Thyroid gland (tissue), 4 donors: ENCODE measurements at regions not wholly inside any gene's neighbourhood (a gene's known extent, or its start where the extent isn't known, plus 50 kb on each side); places are given as distances from the start of the nearest gene placed in this dataset.
A peak's percentile ranks its signal among the peaks of the same experiment; 100 is the strongest.

ENCODE experiments used
- DNase-seq, 2 donors: peaks; one replicate each; pipeline ENCODE4 v3.0.0-alpha.2; 2019
- H3K27ac ChIP-seq, 3 donors: fragments of 200-600 bp; sonication (generic); 1 replicate in 2 of 3; 2 replicates in 1 of 3; pipeline ENCODE4 v1.5.1; 2016 to 2019; ENCODE audit warnings: mild to moderate bottlenecking in 1 of 3, moderate library complexity in 1 of 3
- H3K27me3 ChIP-seq: fragments of 200-600 bp; sonication (generic); one replicate; pipeline ENCODE4 v1.5.1; 2019
- H3K36me3 ChIP-seq, 2 donors: fragments of 200-600 bp; sonication (generic); one replicate each; pipeline ENCODE4 v1.5.1; 2016 to 2019
- H3K4me1 ChIP-seq, 2 donors: fragments of 200-600 bp; sonication (generic); one replicate each; pipeline ENCODE4 v1.5.1; 2017 to 2019
- H3K4me3 ChIP-seq, 3 donors: fragments of 200-600 bp; sonication (generic); replicated peaks in 1 of 3; 1 replicate in 2 of 3; 2 replicates in 1 of 3; pipeline ENCODE4 v1.5.1; 2016; ENCODE audit warnings: mild to moderate bottlenecking in 1 of 3
- H3K9me3 ChIP-seq: fragments of 200-600 bp; sonication (generic); one replicate; pipeline ENCODE4 v1.5.1; 2017
- POLR2A ChIP-seq, 2 donors: fragments of 450-650 bp; IDR thresholded peaks; one replicate each; pipeline ENCODE4 v1.6.1; 2017; ENCODE audit warnings: antibody characterized with exemption in 2 of 2, mild to moderate bottlenecking in 2 of 2, moderate library complexity in 1 of 2
- WGBS, 2 donors: methylation state at CpG; one replicate each; pipeline ENCODE4 v1.1.5; 2017; 5-methylcytosine and 5-hydroxymethylcytosine counted together
- intact Hi-C: fragments of 100-400 bp; cut with DNase I; formaldehyde crosslinking; loops from one replicate; pipeline ENCODE4 v1.15.1; 2023
- TF ChIP-seq, protein P1 (sequence below), 6 experiments: fragments of 200-600 bp in 3 of 6; fragments of 450-650 bp in 3 of 6; sonication (generic) in 3 of 6; IDR thresholded peaks; one replicate each; pipeline ENCODE4 v1.5.1; 2016 to 2019; ENCODE audit warnings: antibody characterized with exemption in 6 of 6, mild to moderate bottlenecking in 2 of 6, inconsistent platforms in 1 of 6, moderate library complexity in 1 of 6

- Histone ChIP-seq H3K36me3 (no peaks in the 10 kb centered on the region), H3K4me3 (no peak overlapping the region), H3K4me1 (no peaks in the 10 kb centered on the region), H3K27ac (no peak overlapping the region), H3K9me3 (no peaks in the 10 kb centered on the region), H3K27me3 (no peaks in the 10 kb centered on the region)
- TF ChIP-seq POLR2A (IDR thresholded peaks at IDR 0.05) = no peak
- TF ChIP-seq, protein P1, sequence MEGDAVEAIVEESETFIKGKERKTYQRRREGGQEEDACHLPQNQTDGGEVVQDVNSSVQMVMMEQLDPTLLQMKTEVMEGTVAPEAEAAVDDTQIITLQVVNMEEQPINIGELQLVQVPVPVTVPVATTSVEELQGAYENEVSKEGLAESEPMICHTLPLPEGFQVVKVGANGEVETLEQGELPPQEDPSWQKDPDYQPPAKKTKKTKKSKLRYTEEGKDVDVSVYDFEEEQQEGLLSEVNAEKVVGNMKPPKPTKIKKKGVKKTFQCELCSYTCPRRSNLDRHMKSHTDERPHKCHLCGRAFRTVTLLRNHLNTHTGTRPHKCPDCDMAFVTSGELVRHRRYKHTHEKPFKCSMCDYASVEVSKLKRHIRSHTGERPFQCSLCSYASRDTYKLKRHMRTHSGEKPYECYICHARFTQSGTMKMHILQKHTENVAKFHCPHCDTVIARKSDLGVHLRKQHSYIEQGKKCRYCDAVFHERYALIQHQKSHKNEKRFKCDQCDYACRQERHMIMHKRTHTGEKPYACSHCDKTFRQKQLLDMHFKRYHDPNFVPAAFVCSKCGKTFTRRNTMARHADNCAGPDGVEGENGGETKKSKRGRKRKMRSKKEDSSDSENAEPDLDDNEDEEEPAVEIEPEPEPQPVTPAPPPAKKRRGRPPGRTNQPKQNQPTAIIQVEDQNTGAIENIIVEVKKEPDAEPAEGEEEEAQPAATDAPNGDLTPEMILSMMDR (IDR thresholded peaks at IDR 0.05) = no peak
- no peak for DNase-seq
- intact Hi-C loops = no loop called here
Measured at GRCh38 chr2:173802518-173802917, 162.7 kb downstream of the SP3 start.

DNA sequence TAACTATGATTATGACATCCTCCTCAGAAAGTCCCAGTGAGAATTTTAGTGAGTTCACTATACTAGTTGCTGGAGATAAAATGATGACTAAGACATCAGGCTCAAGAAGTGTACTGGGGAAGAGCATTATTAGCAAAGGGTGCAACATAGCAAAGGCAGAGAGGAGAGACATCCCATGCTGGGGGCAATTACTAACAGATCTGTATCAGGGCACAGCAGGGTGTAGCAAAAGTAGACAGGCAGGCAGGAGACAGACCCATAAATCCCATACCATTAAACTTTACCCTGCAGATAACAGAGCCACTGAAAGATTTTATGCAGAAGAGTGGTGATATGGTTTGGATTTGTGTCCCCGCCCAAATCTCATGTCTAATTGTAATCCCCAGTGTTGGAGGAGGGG, 161.7 kb downstream of the SP3 start:
- no peak for DNase-seq
- no peak overlapping the region for H3K4me3 ChIP-seq
- intact Hi-C loops = no loop called here
- 100% methylated on average over 1 of the region's 1 CpG for WGBS, 2 donors
- H3K27ac ChIP-seq = no peak overlapping the region
- no peaks in the 10 kb centered on the region for H3K9me3 ChIP-seq
- no peaks in the 10 kb centered on the region for H3K4me1 ChIP-seq
- no peaks in the 10 kb centered on the region for H3K36me3 ChIP-seq
- TF ChIP-seq POLR2A (IDR thresholded peaks at IDR 0.05) = no peak
- TF ChIP-seq, protein P1 (IDR thresholded peaks at IDR 0.05) = no peak
- no peaks in the 10 kb centered on the region for H3K27me3 ChIP-seq

DNA sequence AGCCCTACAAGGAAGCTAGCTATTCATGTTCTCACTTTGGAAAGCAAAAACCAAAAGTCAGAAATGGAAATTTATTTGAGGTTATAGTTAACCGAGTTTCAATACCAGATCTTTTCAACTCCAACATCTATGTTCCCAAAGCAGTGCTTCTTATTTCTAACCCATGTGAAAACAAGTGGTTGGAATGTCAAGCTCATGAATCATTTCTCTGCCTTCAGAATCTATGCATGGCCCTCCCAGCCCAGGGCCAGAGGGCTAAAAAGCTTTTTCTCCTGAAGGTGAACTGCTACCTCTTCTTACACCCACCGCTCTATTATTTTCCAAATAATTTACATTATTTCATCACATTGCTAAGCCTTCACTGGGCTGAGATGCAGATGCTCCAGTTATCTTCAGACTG, 158.4 kb downstream of the SP3 start:
- Histone ChIP-seq H3K27ac (no peak overlapping the region), H3K27me3 (no peaks in the 10 kb centered on the region), H3K4me3 (no peak overlapping the region), H3K4me1 (no peaks in the 10 kb centered on the region), H3K36me3 (no peaks in the 10 kb centered on the region), H3K9me3 (no peaks in the 10 kb centered on the region)
- TF ChIP-seq, protein P1 (IDR thresholded peaks at IDR 0.05) = no peak
- TF ChIP-seq POLR2A (IDR thresholded peaks at IDR 0.05) = no peak
- intact Hi-C loops = no loop called here
- 87 to 92% methylated on average over 2 of the region's 2 CpGs for WGBS, 2 donors
- no peak for DNase-seq

GRCh38 chr2:173808718-173809117, 156.5 kb downstream of the SP3 start:
- WGBS, 2 donors = 30 to 38% methylated on average over 2 of the region's 2 CpGs
- TF ChIP-seq, protein P1 (IDR thresholded peaks at IDR 0.05) = no peak
- TF ChIP-seq POLR2A (IDR thresholded peaks at IDR 0.05) = no peak
- DNase-seq = peak; percentile 8 to 36
- Histone ChIP-seq H3K27ac (no peak overlapping the region), H3K27me3 (no peaks in the 10 kb centered on the region), H3K36me3 (no peaks in the 10 kb centered on the region), H3K9me3 (no peaks in the 10 kb centered on the region), H3K4me1 (no peaks in the 10 kb centered on the region), H3K4me3 (no peak overlapping the region)
- intact Hi-C loops = no loop called here

- WGBS, 2 donors = 93 to 100% methylated on average over 1 of the region's 1 CpG
- no peaks in the 10 kb centered on the region for H3K27me3 ChIP-seq
Measured at GRCh38 chr2:173812321-173812720, 152.9 kb downstream of the SP3 start.

More at GRCh38 chr2:173812321-173812720, 152.9 kb downstream of the SP3 start:
- no peaks in the 10 kb centered on the region for H3K36me3 ChIP-seq
- no peaks in the 10 kb centered on the region for H3K4me1 ChIP-seq
- TF ChIP-seq, protein P1 (IDR thresholded peaks at IDR 0.05) = no peak
- no peak for TF ChIP-seq POLR2A (IDR thresholded peaks at IDR 0.05)
- intact Hi-C loops = no loop called here
- H3K9me3 ChIP-seq = no peaks in the 10 kb centered on the region
- H3K27ac ChIP-seq = no peak overlapping the region
- H3K4me3 ChIP-seq = no peak overlapping the region
- DNase-seq = no peak
